OCI-LY1 (cell line): ENCODE measurements at regions not wholly inside any gene's neighbourhood (a gene's known extent, or its start where the extent isn't known, plus 50 kb on each side); places are given as distances from the start of the nearest gene placed in this dataset.

Experiments used
- EZH2 ChIP-seq: fragments of 200-600 bp; sonication (generic), shearing (Covaris generic); IDR thresholded peaks from 2 replicates; pipeline ENCODE4 v1.8.0; 2017; ENCODE audit warnings: borderline replicate concordance, mixed run types, mild to moderate bottlenecking, antibody characterized with exemption, low read length, moderate library complexity, mixed read lengths
- TF ChIP-seq, protein P1 (sequence below): fragments of 200-600 bp; sonication (generic), shearing (Covaris generic); IDR thresholded peaks from 2 replicates; pipeline ENCODE4 v1.5.1; 2017; ENCODE audit warnings: mild to moderate bottlenecking, antibody characterized with exemption, low read length, moderate library complexity, mixed read lengths

DNA sequence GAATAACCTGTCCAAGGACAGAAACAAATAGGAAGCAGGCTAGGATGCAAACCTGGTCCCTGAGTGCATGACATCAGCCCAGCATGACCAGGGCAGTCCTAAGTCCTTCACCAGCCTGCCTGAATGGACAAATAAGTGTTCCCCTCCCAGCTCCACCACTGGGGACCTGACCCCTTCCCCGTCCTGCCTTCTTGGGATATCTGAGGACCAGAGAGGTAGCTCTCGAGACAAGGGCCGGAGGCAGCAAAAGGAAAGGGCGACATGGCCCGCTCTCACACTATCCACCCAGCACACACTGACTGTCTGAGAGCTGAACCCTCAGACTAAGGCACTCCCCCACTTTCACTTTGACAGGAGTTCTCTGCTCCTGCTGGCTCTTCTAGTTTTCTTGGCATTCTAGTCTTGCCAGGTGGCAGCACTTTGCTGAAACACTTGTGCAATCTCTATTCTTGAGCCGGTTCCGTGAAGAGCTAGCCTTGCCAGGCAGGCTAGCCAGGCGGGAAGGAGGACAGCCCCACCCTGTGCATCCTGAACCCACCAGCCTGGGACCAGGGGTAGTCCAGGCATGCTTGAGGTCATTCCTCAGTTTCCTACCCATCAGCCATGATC is 251.1 kb upstream of the RAB4A start:
- no peak for TF ChIP-seq EZH2
- TF ChIP-seq, protein P1, sequence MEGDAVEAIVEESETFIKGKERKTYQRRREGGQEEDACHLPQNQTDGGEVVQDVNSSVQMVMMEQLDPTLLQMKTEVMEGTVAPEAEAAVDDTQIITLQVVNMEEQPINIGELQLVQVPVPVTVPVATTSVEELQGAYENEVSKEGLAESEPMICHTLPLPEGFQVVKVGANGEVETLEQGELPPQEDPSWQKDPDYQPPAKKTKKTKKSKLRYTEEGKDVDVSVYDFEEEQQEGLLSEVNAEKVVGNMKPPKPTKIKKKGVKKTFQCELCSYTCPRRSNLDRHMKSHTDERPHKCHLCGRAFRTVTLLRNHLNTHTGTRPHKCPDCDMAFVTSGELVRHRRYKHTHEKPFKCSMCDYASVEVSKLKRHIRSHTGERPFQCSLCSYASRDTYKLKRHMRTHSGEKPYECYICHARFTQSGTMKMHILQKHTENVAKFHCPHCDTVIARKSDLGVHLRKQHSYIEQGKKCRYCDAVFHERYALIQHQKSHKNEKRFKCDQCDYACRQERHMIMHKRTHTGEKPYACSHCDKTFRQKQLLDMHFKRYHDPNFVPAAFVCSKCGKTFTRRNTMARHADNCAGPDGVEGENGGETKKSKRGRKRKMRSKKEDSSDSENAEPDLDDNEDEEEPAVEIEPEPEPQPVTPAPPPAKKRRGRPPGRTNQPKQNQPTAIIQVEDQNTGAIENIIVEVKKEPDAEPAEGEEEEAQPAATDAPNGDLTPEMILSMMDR: no peak
